ENCODE measurements at regions not wholly inside any gene's neighbourhood (a gene's known extent, or its start where the extent isn't known, plus 50 kb on each side); places are given as distances from the start of the nearest gene placed in this dataset.

GRCh38 chr1:37274486-37274885 is 199.9 kb upstream of the ZC3H12A start:
- TF ChIP-seq CTCF (conservative IDR thresholded peaks at IDR 0.05 in 1 of 2, IDR thresholded peaks at IDR 0.05 in 1 of 2; ENCODE audit: low read depth in 1 of 2, low read length in 2 of 2) = no peak
- no peak for TF ChIP-seq EZH2 (IDR thresholded peaks at IDR 0.05; ENCODE audit: low read length, missing control alignments)

All from fibroblast of lung (primary cell).